GM23338 (cell line): ENCODE measurements at regions not wholly inside any gene's neighbourhood (a gene's known extent, or its start where the extent isn't known, plus 50 kb on each side); places are given as distances from the start of the nearest gene placed in this dataset.

Experiments used
- ATAC-seq: fragments of 200-7000 bp; cut with Tn5 transposase; 3 replicates; pipeline ENCODE4 v1.9.1; 2020
- DNase-seq: peaks from one replicate; pipeline ENCODE4 v3.0.0-alpha.2; 2015; ENCODE audit warnings: low spot score
- H2AFZ ChIP-seq: fragments of 200-600 bp; sonication (generic); 2 replicates; pipeline ENCODE4 v1.8.0; 2016; ENCODE audit warnings: antibody characterized with exemption, mild to moderate bottlenecking, moderate library complexity
- H3F3A ChIP-seq: fragments of 200-600 bp; sonication (generic); replicated peaks from 2 replicates; pipeline ENCODE4 v1.8.0; 2017; ENCODE audit warnings: antibody characterized with exemption, mixed run types, low read depth
- H3K27ac ChIP-seq: fragments of 200-600 bp; sonication (generic); 2 replicates; pipeline ENCODE4 v1.6.1; 2016; ENCODE audit warnings: low read depth
- H3K27me3 ChIP-seq: fragments of 200-600 bp; sonication (generic); 2 replicates; pipeline ENCODE4 v1.8.0; 2016; ENCODE audit warnings: mild to moderate bottlenecking, mixed run types, moderate library complexity; ENCODE audit not compliant: insufficient read depth
- H3K36me3 ChIP-seq: fragments of 200-600 bp; sonication (generic); 2 replicates; pipeline ENCODE4 v1.8.0; 2016; ENCODE audit warnings: mild to moderate bottlenecking; ENCODE audit not compliant: insufficient read depth
- H3K4me1 ChIP-seq: fragments of 200-600 bp; sonication (generic); 2 replicates; pipeline ENCODE4 v1.8.0; 2016; ENCODE audit warnings: mild to moderate bottlenecking, moderate library complexity; ENCODE audit not compliant: insufficient read depth
- H3K4me2 ChIP-seq: fragments of 200-600 bp; sonication (generic); 2 replicates; pipeline ENCODE4 v1.7.1; 2017; ENCODE audit warnings: mixed run types
- H3K4me3 ChIP-seq: fragments of 200-600 bp; sonication (generic); 2 replicates; pipeline ENCODE4 v1.6.1; 2016; ENCODE audit warnings: mixed run types
- H3K79me2 ChIP-seq: fragments of 200-600 bp; sonication (generic); replicated peaks from 2 replicates; pipeline ENCODE4 v1.8.0; 2017; ENCODE audit warnings: mild to moderate bottlenecking; ENCODE audit not compliant: insufficient read depth
- H3K9me2 ChIP-seq: fragments of 200-600 bp; sonication (generic); 2 replicates; pipeline ENCODE4 v1.8.0; 2017; ENCODE audit not compliant: insufficient read depth
- H4K20me1 ChIP-seq: fragments of 200-600 bp; sonication (generic); replicated peaks from 2 replicates; pipeline ENCODE4 v1.8.0; 2017; ENCODE audit warnings: mild to moderate bottlenecking; ENCODE audit not compliant: insufficient read depth
- H3K27ac Mint-ChIP-seq: 2 replicates; pipeline ENCODE4 v1.8.0; 2020; ENCODE audit warnings: inconsistent platforms, mild to moderate bottlenecking, moderate library complexity, mixed read lengths
- H3K27me3 Mint-ChIP-seq: 3 replicates; pipeline ENCODE4 v1.8.0; 2022; ENCODE audit warnings: low read depth, mild to moderate bottlenecking, moderate library complexity, mixed read lengths, inconsistent platforms; ENCODE audit not compliant: insufficient read depth, poor library complexity
- H3K36me3 Mint-ChIP-seq: 3 replicates; pipeline ENCODE4 v1.8.0; 2021; ENCODE audit warnings: low read depth, mild to moderate bottlenecking, inconsistent platforms, moderate library complexity, mixed read lengths
- H3K4me1 Mint-ChIP-seq: 3 replicates; pipeline ENCODE4 v1.8.0; 2020; ENCODE audit warnings: mild to moderate bottlenecking, inconsistent platforms, mixed read lengths
- H3K4me3 Mint-ChIP-seq: 3 replicates; pipeline ENCODE4 v1.8.0; 2021; ENCODE audit warnings: moderate library complexity, mild to moderate bottlenecking, inconsistent platforms, mixed read lengths
- H3K9me3 Mint-ChIP-seq: 3 replicates; pipeline ENCODE4 v1.8.0; 2020; ENCODE audit warnings: moderate library complexity, mild to moderate bottlenecking, inconsistent platforms, mixed read lengths
- CREB1 ChIP-seq: fragments of 250-450 bp; sonication (Bioruptor Pico); IDR thresholded peaks from 2 replicates; pipeline ENCODE4 v1.5.0; 2020; ENCODE audit warnings: low read depth, mild to moderate bottlenecking, moderate library complexity
- EZH2 ChIP-seq: fragments of 200-600 bp; sonication (generic); IDR thresholded peaks from one replicate; pipeline ENCODE4 v1.8.0; 2017; ENCODE audit warnings: antibody characterized with exemption, mild to moderate bottlenecking, low read depth; ENCODE audit not compliant: unreplicated experiment
- EZH2phosphoT487 ChIP-seq: fragments of 200-600 bp; sonication (generic); IDR thresholded peaks from one replicate; pipeline ENCODE4 v1.8.1; 2018; ENCODE audit warnings: antibody characterized with exemption; ENCODE audit not compliant: unreplicated experiment
- JUNB ChIP-seq: IDR thresholded peaks from one replicate; pipeline ENCODE4 v1.6.1; 2016; ENCODE audit warnings: antibody characterized with exemption; ENCODE audit not compliant: unreplicated experiment
- NANOG ChIP-seq: IDR thresholded peaks from 2 replicates; pipeline ENCODE4 v1.6.1; 2016; ENCODE audit warnings: antibody characterized with exemption, borderline replicate concordance
- STAT1 ChIP-seq: IDR thresholded peaks from one replicate; pipeline ENCODE4 v1.6.1; 2016; ENCODE audit warnings: antibody characterized with exemption; ENCODE audit not compliant: unreplicated experiment
- ZNF114 ChIP-seq: fragments of 250-450 bp; sonication (Bioruptor Pico); IDR thresholded peaks from 2 replicates; pipeline ENCODE4 v1.5.0; 2020; ENCODE audit warnings: mild to moderate bottlenecking, moderate library complexity
- ZNF331 ChIP-seq: fragments of 250-450 bp; sonication (Bioruptor Pico); IDR thresholded peaks from 2 replicates; pipeline ENCODE4 v1.5.0; 2020; ENCODE audit warnings: low read depth, mild to moderate bottlenecking, moderate library complexity
- TF ChIP-seq, protein P1 (sequence below), 2 experiments: fragments of 200-600 bp in 1 of 2; sonication (generic) in 1 of 2; conservative IDR thresholded peaks; 2 replicates each; pipeline versions ENCODE4 v1.5.1 to v1.6.1; 2016 to 2017; ENCODE audit warnings: antibody characterized with exemption in 2 of 2, low read depth in 2 of 2, mild to moderate bottlenecking in 2 of 2, moderate library complexity in 1 of 2
- TF ChIP-seq, protein P2 (sequence below): IDR thresholded peaks from one replicate; pipeline ENCODE4 v1.6.1; 2018; ENCODE audit warnings: antibody characterized with exemption; ENCODE audit not compliant: unreplicated experiment
- TF ChIP-seq, protein P3 (sequence below): IDR thresholded peaks from 2 replicates; pipeline ENCODE4 v1.6.1; 2016; ENCODE audit warnings: antibody characterized with exemption

DNA sequence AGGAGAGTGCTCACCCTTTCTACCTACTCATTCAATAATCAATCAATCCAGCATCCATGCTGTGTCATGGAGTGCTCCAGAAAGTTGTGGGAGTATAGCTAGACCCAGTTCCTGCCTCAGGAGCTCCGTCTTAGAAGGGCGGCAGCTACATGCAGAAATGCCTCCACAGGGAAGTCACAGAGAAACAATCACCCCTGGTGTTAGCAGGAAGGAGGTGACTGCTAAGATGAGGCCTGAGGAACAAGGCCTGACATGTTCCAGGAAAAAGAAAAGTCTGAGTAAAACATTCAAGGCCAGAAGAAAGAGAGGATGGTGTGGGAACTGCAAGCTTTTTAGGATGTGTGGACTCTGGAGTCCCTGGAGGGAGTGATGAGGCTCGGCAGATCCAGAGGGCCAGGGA, 142.5 kb upstream of the MAGI3 start:
- Mint-ChIP-seq H3K9me3 (no peaks in the 10 kb centered on the region), H3K36me3 (no peaks in the 10 kb centered on the region), H3K27me3 (no peaks in the 10 kb centered on the region), H3K4me3 (no peak overlapping the region), H3K27ac (no peak overlapping the region), H3K4me1 (peaks cover 13% of the 10 kb centered on the region)
- no peak overlapping the region for H3K4me2 ChIP-seq
- DNase-seq (no peak), ATAC-seq (no peak)
- H3K27ac ChIP-seq: no peak overlapping the region
- H3K36me3 ChIP-seq: no peaks in the 10 kb centered on the region; the same call in 1 of the 2 replicates
- H4K20me1 ChIP-seq: no peaks in the 10 kb centered on the region
- H3K4me3 ChIP-seq: no peak overlapping the region
- H3K4me1 ChIP-seq: 0 out of 2 replicates have a peak, but pooled peaks cover 7% of the 10 kb centered on the region
- H3F3A ChIP-seq: no peaks in the 10 kb centered on the region
- peaks cover 6% of the 10 kb centered on the region; the same call in 1 of the 2 replicates for H3K9me2 ChIP-seq
- TF ChIP-seq EZH2 (no peak), STAT1 (no peak), ZNF331 (CRISPR knock-in tag) (no peak), NANOG (no peak), ZNF114 (CRISPR knock-in tag) (no peak), CREB1 (CRISPR knock-in tag) (no peak), JUNB (no peak), EZH2phosphoT487 (no peak)
- TF ChIP-seq, protein P1, sequence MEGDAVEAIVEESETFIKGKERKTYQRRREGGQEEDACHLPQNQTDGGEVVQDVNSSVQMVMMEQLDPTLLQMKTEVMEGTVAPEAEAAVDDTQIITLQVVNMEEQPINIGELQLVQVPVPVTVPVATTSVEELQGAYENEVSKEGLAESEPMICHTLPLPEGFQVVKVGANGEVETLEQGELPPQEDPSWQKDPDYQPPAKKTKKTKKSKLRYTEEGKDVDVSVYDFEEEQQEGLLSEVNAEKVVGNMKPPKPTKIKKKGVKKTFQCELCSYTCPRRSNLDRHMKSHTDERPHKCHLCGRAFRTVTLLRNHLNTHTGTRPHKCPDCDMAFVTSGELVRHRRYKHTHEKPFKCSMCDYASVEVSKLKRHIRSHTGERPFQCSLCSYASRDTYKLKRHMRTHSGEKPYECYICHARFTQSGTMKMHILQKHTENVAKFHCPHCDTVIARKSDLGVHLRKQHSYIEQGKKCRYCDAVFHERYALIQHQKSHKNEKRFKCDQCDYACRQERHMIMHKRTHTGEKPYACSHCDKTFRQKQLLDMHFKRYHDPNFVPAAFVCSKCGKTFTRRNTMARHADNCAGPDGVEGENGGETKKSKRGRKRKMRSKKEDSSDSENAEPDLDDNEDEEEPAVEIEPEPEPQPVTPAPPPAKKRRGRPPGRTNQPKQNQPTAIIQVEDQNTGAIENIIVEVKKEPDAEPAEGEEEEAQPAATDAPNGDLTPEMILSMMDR (conservative IDR thresholded peaks at IDR 0.05; ENCODE audit: low read depth in 2 of 2): no peak
- TF ChIP-seq, protein P2, sequence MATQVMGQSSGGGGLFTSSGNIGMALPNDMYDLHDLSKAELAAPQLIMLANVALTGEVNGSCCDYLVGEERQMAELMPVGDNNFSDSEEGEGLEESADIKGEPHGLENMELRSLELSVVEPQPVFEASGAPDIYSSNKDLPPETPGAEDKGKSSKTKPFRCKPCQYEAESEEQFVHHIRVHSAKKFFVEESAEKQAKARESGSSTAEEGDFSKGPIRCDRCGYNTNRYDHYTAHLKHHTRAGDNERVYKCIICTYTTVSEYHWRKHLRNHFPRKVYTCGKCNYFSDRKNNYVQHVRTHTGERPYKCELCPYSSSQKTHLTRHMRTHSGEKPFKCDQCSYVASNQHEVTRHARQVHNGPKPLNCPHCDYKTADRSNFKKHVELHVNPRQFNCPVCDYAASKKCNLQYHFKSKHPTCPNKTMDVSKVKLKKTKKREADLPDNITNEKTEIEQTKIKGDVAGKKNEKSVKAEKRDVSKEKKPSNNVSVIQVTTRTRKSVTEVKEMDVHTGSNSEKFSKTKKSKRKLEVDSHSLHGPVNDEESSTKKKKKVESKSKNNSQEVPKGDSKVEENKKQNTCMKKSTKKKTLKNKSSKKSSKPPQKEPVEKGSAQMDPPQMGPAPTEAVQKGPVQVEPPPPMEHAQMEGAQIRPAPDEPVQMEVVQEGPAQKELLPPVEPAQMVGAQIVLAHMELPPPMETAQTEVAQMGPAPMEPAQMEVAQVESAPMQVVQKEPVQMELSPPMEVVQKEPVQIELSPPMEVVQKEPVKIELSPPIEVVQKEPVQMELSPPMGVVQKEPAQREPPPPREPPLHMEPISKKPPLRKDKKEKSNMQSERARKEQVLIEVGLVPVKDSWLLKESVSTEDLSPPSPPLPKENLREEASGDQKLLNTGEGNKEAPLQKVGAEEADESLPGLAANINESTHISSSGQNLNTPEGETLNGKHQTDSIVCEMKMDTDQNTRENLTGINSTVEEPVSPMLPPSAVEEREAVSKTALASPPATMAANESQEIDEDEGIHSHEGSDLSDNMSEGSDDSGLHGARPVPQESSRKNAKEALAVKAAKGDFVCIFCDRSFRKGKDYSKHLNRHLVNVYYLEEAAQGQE: no peak
- TF ChIP-seq, protein P3, sequence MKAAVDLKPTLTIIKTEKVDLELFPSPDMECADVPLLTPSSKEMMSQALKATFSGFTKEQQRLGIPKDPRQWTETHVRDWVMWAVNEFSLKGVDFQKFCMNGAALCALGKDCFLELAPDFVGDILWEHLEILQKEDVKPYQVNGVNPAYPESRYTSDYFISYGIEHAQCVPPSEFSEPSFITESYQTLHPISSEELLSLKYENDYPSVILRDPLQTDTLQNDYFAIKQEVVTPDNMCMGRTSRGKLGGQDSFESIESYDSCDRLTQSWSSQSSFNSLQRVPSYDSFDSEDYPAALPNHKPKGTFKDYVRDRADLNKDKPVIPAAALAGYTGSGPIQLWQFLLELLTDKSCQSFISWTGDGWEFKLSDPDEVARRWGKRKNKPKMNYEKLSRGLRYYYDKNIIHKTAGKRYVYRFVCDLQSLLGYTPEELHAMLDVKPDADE: no peak
- peak overlapping the region; percentile 74; the same call in 1 of the 2 replicates for H2AFZ ChIP-seq
- no peaks in the 10 kb centered on the region for H3K79me2 ChIP-seq
- no peaks in the 10 kb centered on the region for H3K27me3 ChIP-seq
